Panc1 (cell line): ENCODE measurements at regions not wholly inside any gene's neighbourhood (a gene's known extent, or its start where the extent isn't known, plus 50 kb on each side); places are given as distances from the start of the nearest gene placed in this dataset.

Experiments used
- POLR2AphosphoS5 ChIP-seq: IDR thresholded peaks from 2 replicates; pipeline ENCODE4 v1.6.1; 2012; ENCODE audit warnings: mild to moderate bottlenecking, low read depth, low read length, moderate library complexity
- SIN3A ChIP-seq: IDR thresholded peaks from 2 replicates; pipeline ENCODE4 v1.6.1; 2012; ENCODE audit warnings: low read depth, mild to moderate bottlenecking, low read length, moderate library complexity, borderline replicate concordance; ENCODE audit not compliant: insufficient read depth
- TCF7L2 ChIP-seq: IDR thresholded peaks from 2 replicates; pipeline ENCODE4 v1.6.1; 2011; ENCODE audit warnings: mild to moderate bottlenecking, low read depth, low read length, inconsistent platforms
- TF ChIP-seq, protein P1 (sequence below): fragments of 450-650 bp; IDR thresholded peaks from 2 replicates; pipeline ENCODE4 v1.5.1; 2017; ENCODE audit warnings: mild to moderate bottlenecking
- TF ChIP-seq, protein P2 (sequence below), 2 experiments: IDR thresholded peaks; 2 replicates each; pipeline ENCODE4 v1.6.1; 2011 to 2012; ENCODE audit warnings: low read depth in 2 of 2, control low read depth in 1 of 2, low read length in 1 of 2, mild to moderate bottlenecking in 1 of 2, moderate library complexity in 1 of 2; ENCODE audit not compliant: insufficient read depth in 1 of 2

DNA sequence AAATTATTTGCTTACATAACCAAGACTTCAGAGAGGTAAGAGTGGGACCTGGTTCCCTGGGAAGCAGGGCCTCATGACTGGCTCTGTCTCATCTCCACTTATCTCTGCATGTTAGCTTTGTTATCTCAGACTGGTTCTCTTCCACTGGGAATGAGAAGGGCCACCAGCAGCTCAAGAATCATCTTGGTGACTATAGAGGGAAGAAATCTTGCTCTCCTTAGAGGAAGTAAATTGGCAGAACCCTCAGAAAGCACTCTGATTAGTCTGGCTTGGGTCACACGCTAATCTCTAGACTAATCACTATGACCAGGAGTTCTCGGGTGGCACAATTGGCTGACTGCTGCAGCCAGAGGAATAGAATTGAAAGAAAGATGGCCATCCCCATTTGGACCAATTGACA lies 110.8 kb upstream of the KRAS start:
- no peak for TF ChIP-seq POLR2AphosphoS5
- TF ChIP-seq, protein P1, sequence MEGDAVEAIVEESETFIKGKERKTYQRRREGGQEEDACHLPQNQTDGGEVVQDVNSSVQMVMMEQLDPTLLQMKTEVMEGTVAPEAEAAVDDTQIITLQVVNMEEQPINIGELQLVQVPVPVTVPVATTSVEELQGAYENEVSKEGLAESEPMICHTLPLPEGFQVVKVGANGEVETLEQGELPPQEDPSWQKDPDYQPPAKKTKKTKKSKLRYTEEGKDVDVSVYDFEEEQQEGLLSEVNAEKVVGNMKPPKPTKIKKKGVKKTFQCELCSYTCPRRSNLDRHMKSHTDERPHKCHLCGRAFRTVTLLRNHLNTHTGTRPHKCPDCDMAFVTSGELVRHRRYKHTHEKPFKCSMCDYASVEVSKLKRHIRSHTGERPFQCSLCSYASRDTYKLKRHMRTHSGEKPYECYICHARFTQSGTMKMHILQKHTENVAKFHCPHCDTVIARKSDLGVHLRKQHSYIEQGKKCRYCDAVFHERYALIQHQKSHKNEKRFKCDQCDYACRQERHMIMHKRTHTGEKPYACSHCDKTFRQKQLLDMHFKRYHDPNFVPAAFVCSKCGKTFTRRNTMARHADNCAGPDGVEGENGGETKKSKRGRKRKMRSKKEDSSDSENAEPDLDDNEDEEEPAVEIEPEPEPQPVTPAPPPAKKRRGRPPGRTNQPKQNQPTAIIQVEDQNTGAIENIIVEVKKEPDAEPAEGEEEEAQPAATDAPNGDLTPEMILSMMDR: no peak
- TF ChIP-seq, protein P2, sequence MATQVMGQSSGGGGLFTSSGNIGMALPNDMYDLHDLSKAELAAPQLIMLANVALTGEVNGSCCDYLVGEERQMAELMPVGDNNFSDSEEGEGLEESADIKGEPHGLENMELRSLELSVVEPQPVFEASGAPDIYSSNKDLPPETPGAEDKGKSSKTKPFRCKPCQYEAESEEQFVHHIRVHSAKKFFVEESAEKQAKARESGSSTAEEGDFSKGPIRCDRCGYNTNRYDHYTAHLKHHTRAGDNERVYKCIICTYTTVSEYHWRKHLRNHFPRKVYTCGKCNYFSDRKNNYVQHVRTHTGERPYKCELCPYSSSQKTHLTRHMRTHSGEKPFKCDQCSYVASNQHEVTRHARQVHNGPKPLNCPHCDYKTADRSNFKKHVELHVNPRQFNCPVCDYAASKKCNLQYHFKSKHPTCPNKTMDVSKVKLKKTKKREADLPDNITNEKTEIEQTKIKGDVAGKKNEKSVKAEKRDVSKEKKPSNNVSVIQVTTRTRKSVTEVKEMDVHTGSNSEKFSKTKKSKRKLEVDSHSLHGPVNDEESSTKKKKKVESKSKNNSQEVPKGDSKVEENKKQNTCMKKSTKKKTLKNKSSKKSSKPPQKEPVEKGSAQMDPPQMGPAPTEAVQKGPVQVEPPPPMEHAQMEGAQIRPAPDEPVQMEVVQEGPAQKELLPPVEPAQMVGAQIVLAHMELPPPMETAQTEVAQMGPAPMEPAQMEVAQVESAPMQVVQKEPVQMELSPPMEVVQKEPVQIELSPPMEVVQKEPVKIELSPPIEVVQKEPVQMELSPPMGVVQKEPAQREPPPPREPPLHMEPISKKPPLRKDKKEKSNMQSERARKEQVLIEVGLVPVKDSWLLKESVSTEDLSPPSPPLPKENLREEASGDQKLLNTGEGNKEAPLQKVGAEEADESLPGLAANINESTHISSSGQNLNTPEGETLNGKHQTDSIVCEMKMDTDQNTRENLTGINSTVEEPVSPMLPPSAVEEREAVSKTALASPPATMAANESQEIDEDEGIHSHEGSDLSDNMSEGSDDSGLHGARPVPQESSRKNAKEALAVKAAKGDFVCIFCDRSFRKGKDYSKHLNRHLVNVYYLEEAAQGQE (IDR thresholded peaks at IDR 0.05; ENCODE audit: insufficient read depth in 1 of 2, low read depth in 2 of 2, low read length in 1 of 2): no peak
- TF ChIP-seq TCF7L2: no peak
- no peak for TF ChIP-seq SIN3A
